Left ventricle myocardium inferior (tissue), 1 donor: ENCODE measurements at regions not wholly inside any gene's neighbourhood (a gene's known extent, or its start where the extent isn't known, plus 50 kb on each side); places are given as distances from the start of the nearest gene placed in this dataset.
"Not testable (repeated sequence)": the region's sequence is repeated elsewhere in the genome, so short reads cannot be mapped to it uniquely, and the experiment has no call there.

Source experiments
- DNase-seq: peaks from one replicate; pipeline ENCODE4 v3.0.0-alpha.2; 2020
- H3K27ac ChIP-seq: fragments of 200-600 bp; replicated peaks from 2 replicates; pipeline ENCODE4 v1.8.0; 2021
- H3K27me3 ChIP-seq: fragments of 200-600 bp; 2 replicates; pipeline ENCODE4 v1.8.0; 2021; ENCODE audit warnings: low read depth
- H3K36me3 ChIP-seq: fragments of 200-600 bp; 2 replicates; pipeline ENCODE4 v1.8.0; 2021
- H3K4me1 ChIP-seq: fragments of 200-600 bp; 2 replicates; pipeline ENCODE4 v1.8.0; 2021
- H3K4me3 ChIP-seq: fragments of 200-600 bp; 2 replicates; pipeline ENCODE4 v1.8.0; 2021; ENCODE audit warnings: mild to moderate bottlenecking, moderate library complexity
- H3K9me3 ChIP-seq: fragments of 200-600 bp; replicated peaks from 2 replicates; pipeline ENCODE4 v1.8.0; 2021
- CTCF ChIP-seq: fragments of 200-600 bp; IDR thresholded peaks from 2 replicates; pipeline ENCODE4 v1.8.0; 2021; ENCODE audit warnings: antibody characterized with exemption, mild to moderate bottlenecking, borderline replicate concordance
- intact Hi-C: fragments of 100-400 bp; cut with micrococcal nuclease; formaldehyde crosslinking; loops from one replicate; pipeline ENCODE4 v1.11.0; 2022
- donor health status: DM: no; HTN: yes; CAD: no; lungs with severe emphysema.

- no peak overlapping the region for H3K4me3 ChIP-seq
- H3K4me1 ChIP-seq = no peaks in the 10 kb centered on the region
- peaks cover 8% of the 10 kb centered on the region for H3K9me3 ChIP-seq
- DNase-seq = no peak
- no peaks in the 10 kb centered on the region for H3K36me3 ChIP-seq
- H3K27me3 ChIP-seq = no peaks in the 10 kb centered on the region
- no peak for TF ChIP-seq CTCF
- no peak overlapping the region for H3K27ac ChIP-seq
- intact Hi-C loops = no loop called here
These were observed 377.1 kb upstream of the ANKRD30A start for GRCh38 chr10:36748128-36748871.

- no peaks in the 10 kb centered on the region for H3K9me3 ChIP-seq
- no peaks in the 10 kb centered on the region for H3K27me3 ChIP-seq
- DNase-seq = no peak
- no peak for TF ChIP-seq CTCF
- intact Hi-C loops = no loop called here
- H3K4me3 ChIP-seq = no peak overlapping the region
- H3K4me1 ChIP-seq = no peaks in the 10 kb centered on the region
- no peaks in the 10 kb centered on the region for H3K36me3 ChIP-seq
- no peak overlapping the region for H3K27ac ChIP-seq
These were observed 385.4 kb upstream of the ANKRD30A start for GRCh38 chr10:36739884-36740445.

GRCh38 chr10:36738738-36739431, 386.5 kb upstream of the ANKRD30A start:
- no peaks in the 10 kb centered on the region for H3K27me3 ChIP-seq
- no peak for DNase-seq
- no peaks in the 10 kb centered on the region for H3K9me3 ChIP-seq
- intact Hi-C loops = no loop called here
- H3K27ac ChIP-seq = no peak overlapping the region
- no peaks in the 10 kb centered on the region for H3K36me3 ChIP-seq
- H3K4me1 ChIP-seq = no peaks in the 10 kb centered on the region
- H3K4me3 ChIP-seq = no peak overlapping the region
- no peak for TF ChIP-seq CTCF

- no peak for DNase-seq
- no peak overlapping the region for H3K4me3 ChIP-seq
- H3K27ac ChIP-seq = no peak overlapping the region
- no peak for TF ChIP-seq CTCF
- no peaks in the 10 kb centered on the region for H3K4me1 ChIP-seq
- no peaks in the 10 kb centered on the region for H3K27me3 ChIP-seq
- intact Hi-C loops = no loop called here
- H3K36me3 ChIP-seq = no peaks in the 10 kb centered on the region
- H3K9me3 ChIP-seq = no peaks in the 10 kb centered on the region
These were observed 389.1 kb upstream of the ANKRD30A start for GRCh38 chr10:36736311-36736710.

GRCh38 chr10:36734590-36734989, 390.8 kb upstream of the ANKRD30A start:
- H3K27ac ChIP-seq, H3K36me3 ChIP-seq, H3K4me3 ChIP-seq, H3K27me3 ChIP-seq, H3K9me3 ChIP-seq, DNase-seq, H3K4me1 ChIP-seq, intact Hi-C loops: not testable (repeated sequence)

- H3K27ac ChIP-seq = no peak overlapping the region
- intact Hi-C loops = no loop called here
- peaks cover 5% of the 10 kb centered on the region for H3K4me1 ChIP-seq
- no peaks in the 10 kb centered on the region for H3K27me3 ChIP-seq
- H3K4me3 ChIP-seq = no peak overlapping the region
- TF ChIP-seq CTCF = no peak
- H3K9me3 ChIP-seq = no peaks in the 10 kb centered on the region
- DNase-seq = no peak
- H3K36me3 ChIP-seq = no peaks in the 10 kb centered on the region
These were observed 395.1 kb upstream of the ANKRD30A start for GRCh38 chr10:36730316-36730715.
